Cardiac muscle cell (in vitro differentiated cells and primary cell): ENCODE measurements at regions not wholly inside any gene's neighbourhood (a gene's known extent, or its start where the extent isn't known, plus 50 kb on each side); places are given as distances from the start of the nearest gene placed in this dataset.

Experiments used
- DNase-seq, 2 donors: peaks; one replicate each; pipeline versions ENCODE4 v3.0.0 to v3.0.0-alpha.2; 2010 to 2017; ENCODE audit warnings: low read depth in 1 of 2, low spot score in 1 of 2
- H3K27ac ChIP-seq: fragments of 200-600 bp; sonication (generic); 2 replicates; pipeline ENCODE4 v1.5.1; 2016
- H3K27me3 ChIP-seq: fragments of 200-600 bp; sonication (generic); 2 replicates; pipeline ENCODE4 v1.6.0; 2016; ENCODE audit warnings: control low read depth
- H3K36me3 ChIP-seq: fragments of 200-600 bp; sonication (generic); 2 replicates; pipeline ENCODE4 v1.5.1; 2016; ENCODE audit warnings: control low read depth
- H3K4me1 ChIP-seq: fragments of 200-600 bp; sonication (generic); 2 replicates; pipeline ENCODE4 v1.8.1; 2017; ENCODE audit warnings: low read depth, mild to moderate bottlenecking, mixed run types
- H3K4me3 ChIP-seq: fragments of 200-600 bp; sonication (generic); 2 replicates; pipeline ENCODE4 v1.5.1; 2016; ENCODE audit warnings: mild to moderate bottlenecking
- H3K9me3 ChIP-seq: fragments of 200-600 bp; sonication (generic); 2 replicates; pipeline ENCODE4 v1.5.1; 2017; ENCODE audit warnings: low read depth, mild to moderate bottlenecking, control low read depth
- CTCF ChIP-seq: IDR thresholded peaks from 2 replicates; pipeline ENCODE4 v1.5.1; 2012; ENCODE audit warnings: low read depth, mild to moderate bottlenecking, low read length

- Histone ChIP-seq H3K4me3 (no peak overlapping the region), H3K9me3 (no peaks in the 10 kb centered on the region), H3K27ac (no peak overlapping the region), H3K36me3 (no peaks in the 10 kb centered on the region), H3K4me1 (no peaks in the 10 kb centered on the region), H3K27me3 (no peaks in the 10 kb centered on the region)
- no peak for TF ChIP-seq CTCF
- DNase-seq = peak in 1 of 2 donors; percentile 59
Observed at GRCh38 chr3:81245043-81245442, 516.4 kb downstream of the GBE1 start.

- Histone ChIP-seq H3K4me1 (no peaks in the 10 kb centered on the region), H3K36me3 (no peaks in the 10 kb centered on the region), H3K27me3 (no peaks in the 10 kb centered on the region), H3K27ac (no peak overlapping the region), H3K4me3 (no peak overlapping the region), H3K9me3 (no peaks in the 10 kb centered on the region)
- no peak for TF ChIP-seq CTCF
- DNase-seq = no peak
Observed at GRCh38 chr3:81244231-81244630, 517.2 kb downstream of the GBE1 start.

DNA sequence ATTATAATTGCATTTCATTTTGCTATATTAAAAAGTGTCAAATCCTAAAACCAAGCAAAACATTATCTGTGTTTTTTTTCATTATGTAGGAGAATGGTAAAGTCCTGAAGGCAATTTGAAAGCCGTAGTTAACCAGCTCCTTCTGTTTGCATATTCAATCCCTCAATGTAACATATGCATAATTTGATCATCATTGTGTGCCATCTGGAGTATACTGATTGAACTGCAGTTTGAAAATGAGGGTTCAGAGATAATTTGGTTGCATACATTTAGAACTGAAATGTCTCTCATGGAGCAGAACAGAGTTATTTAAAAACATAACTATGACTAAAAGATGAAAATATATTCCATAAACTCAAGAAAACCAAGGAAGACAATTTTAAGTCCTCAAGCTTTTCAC lies 518.6 kb downstream of the GBE1 start:
- Histone ChIP-seq H3K4me1 (no peaks in the 10 kb centered on the region), H3K36me3 (no peaks in the 10 kb centered on the region), H3K27ac (no peak overlapping the region), H3K27me3 (no peaks in the 10 kb centered on the region), H3K4me3 (no peak overlapping the region), H3K9me3 (no peaks in the 10 kb centered on the region)
- peak in 1 of 2 donors; percentile 31 for DNase-seq
- TF ChIP-seq CTCF = peak; percentile 51

GRCh38 chr3:81237181-81237580 lies 524.3 kb downstream of the GBE1 start:
- Histone ChIP-seq H3K4me3 (no peak overlapping the region), H3K4me1 (no peaks in the 10 kb centered on the region), H3K27me3 (no peaks in the 10 kb centered on the region), H3K36me3 (no peaks in the 10 kb centered on the region), H3K9me3 (no peaks in the 10 kb centered on the region), H3K27ac (no peak overlapping the region)
- no peak for TF ChIP-seq CTCF
- DNase-seq = no peak

DNA sequence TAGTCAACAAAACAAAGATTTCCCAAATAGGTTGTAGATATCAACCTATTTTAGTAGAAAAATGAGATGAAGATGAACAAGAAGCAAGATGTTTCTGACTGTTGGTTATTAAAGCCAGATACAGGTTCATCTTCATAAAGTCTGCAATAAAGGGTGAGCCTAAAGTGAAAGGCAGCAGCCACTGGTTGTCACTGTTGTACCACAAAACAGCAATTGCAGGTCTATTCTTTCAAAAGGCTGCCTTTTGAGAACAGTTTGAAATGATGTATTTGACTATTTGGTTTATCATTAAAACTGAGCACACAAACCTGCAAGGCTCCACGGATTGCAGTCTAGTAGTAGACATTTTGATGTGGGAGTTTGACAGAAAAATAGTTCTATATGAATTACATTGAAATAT lies 543.4 kb downstream of the GBE1 start:
- H3K36me3 ChIP-seq = no peaks in the 10 kb centered on the region
- no peak overlapping the region for H3K4me3 ChIP-seq
- TF ChIP-seq CTCF = peak; percentile 50
- peak; percentile 35 to 55 for DNase-seq
- no peaks in the 10 kb centered on the region for H3K27me3 ChIP-seq
- H3K9me3 ChIP-seq = no peaks in the 10 kb centered on the region
- H3K27ac ChIP-seq = no peak overlapping the region
- peaks cover 3% of the 10 kb centered on the region for H3K4me1 ChIP-seq

DNA sequence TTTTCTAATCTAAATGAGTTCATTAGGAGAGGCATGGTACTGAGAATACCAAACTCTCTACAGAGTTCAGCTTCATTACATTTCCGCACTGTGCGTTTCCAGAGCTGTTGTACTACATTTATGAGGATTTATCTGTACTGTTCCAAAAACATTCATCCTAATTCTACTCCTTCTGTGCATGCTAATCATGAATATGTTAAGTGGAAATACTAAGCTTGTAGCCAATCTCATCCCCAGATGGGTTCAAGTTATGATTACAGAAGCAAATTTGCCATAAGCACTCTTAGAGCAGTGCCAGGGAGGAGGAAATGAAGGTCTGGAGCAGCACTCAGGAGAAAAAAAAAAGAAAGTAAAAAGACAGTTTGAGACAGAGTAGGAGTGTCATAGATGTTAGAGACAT lies 544.3 kb downstream of the GBE1 start:
- TF ChIP-seq CTCF = no peak
- no peak for DNase-seq
- no peaks in the 10 kb centered on the region for H3K9me3 ChIP-seq
- H3K27ac ChIP-seq = no peak overlapping the region
- no peak overlapping the region for H3K4me3 ChIP-seq
- H3K36me3 ChIP-seq = no peaks in the 10 kb centered on the region
- H3K4me1 ChIP-seq = no peaks in the 10 kb centered on the region
- no peaks in the 10 kb centered on the region for H3K27me3 ChIP-seq
